ENCODE measurements at regions not wholly inside any gene's neighbourhood (a gene's known extent, or its start where the extent isn't known, plus 50 kb on each side); places are given as distances from the start of the nearest gene placed in this dataset.

DNA sequence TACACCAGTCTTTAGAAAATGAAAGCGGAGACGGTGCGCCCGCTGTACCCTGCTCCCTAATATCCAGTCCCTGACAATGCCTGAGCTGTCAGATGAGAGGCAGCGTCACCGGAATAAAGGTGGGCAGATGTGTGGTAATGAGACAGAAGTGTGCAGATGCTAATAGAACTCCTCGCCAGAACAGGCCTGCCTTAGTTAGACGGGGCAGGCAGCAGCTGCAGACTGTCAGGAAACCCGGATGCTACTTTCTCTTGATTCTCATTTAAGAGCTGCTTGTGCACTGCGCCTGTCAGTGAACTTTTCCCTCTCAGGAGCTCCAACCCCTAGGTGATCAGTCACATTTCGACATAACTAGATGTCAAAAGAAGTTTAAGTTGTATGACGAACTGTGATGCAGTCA is 221.8 kb upstream of the IRX3 start:
- ChIA-PET POLR2A (no interaction called here), CTCF (no interaction called here)
- Histone ChIP-seq H3K4me1 (ENCODE audit: control insufficient read depth, insufficient read depth, low read length) (no peaks in the 10 kb centered on the region), H3K4me3 (ENCODE audit: low read depth in 2 of 2, low read length in 2 of 2) (no peak overlapping the region), H3K27me3 (ENCODE audit: control insufficient read depth, insufficient read depth, low read length) (no peaks in the 10 kb centered on the region), H3K36me3 (ENCODE audit: control insufficient read depth, insufficient read depth, low read length) (no peaks in the 10 kb centered on the region), H3K27ac (ENCODE audit: low read length) (no peak overlapping the region), H3K9me3 (ENCODE audit: control insufficient read depth, insufficient read depth, low read depth, low read length) (no peaks in the 10 kb centered on the region)
- TF ChIP-seq, protein P1, sequence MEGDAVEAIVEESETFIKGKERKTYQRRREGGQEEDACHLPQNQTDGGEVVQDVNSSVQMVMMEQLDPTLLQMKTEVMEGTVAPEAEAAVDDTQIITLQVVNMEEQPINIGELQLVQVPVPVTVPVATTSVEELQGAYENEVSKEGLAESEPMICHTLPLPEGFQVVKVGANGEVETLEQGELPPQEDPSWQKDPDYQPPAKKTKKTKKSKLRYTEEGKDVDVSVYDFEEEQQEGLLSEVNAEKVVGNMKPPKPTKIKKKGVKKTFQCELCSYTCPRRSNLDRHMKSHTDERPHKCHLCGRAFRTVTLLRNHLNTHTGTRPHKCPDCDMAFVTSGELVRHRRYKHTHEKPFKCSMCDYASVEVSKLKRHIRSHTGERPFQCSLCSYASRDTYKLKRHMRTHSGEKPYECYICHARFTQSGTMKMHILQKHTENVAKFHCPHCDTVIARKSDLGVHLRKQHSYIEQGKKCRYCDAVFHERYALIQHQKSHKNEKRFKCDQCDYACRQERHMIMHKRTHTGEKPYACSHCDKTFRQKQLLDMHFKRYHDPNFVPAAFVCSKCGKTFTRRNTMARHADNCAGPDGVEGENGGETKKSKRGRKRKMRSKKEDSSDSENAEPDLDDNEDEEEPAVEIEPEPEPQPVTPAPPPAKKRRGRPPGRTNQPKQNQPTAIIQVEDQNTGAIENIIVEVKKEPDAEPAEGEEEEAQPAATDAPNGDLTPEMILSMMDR (IDR thresholded peaks at IDR 0.05) = no peak
- TF ChIP-seq POLR2AphosphoS5 (IDR thresholded peaks at IDR 0.05; ENCODE audit: low read depth, low read length) = no peak
- TF ChIP-seq, protein P2, sequence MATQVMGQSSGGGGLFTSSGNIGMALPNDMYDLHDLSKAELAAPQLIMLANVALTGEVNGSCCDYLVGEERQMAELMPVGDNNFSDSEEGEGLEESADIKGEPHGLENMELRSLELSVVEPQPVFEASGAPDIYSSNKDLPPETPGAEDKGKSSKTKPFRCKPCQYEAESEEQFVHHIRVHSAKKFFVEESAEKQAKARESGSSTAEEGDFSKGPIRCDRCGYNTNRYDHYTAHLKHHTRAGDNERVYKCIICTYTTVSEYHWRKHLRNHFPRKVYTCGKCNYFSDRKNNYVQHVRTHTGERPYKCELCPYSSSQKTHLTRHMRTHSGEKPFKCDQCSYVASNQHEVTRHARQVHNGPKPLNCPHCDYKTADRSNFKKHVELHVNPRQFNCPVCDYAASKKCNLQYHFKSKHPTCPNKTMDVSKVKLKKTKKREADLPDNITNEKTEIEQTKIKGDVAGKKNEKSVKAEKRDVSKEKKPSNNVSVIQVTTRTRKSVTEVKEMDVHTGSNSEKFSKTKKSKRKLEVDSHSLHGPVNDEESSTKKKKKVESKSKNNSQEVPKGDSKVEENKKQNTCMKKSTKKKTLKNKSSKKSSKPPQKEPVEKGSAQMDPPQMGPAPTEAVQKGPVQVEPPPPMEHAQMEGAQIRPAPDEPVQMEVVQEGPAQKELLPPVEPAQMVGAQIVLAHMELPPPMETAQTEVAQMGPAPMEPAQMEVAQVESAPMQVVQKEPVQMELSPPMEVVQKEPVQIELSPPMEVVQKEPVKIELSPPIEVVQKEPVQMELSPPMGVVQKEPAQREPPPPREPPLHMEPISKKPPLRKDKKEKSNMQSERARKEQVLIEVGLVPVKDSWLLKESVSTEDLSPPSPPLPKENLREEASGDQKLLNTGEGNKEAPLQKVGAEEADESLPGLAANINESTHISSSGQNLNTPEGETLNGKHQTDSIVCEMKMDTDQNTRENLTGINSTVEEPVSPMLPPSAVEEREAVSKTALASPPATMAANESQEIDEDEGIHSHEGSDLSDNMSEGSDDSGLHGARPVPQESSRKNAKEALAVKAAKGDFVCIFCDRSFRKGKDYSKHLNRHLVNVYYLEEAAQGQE (IDR thresholded peaks at IDR 0.05; ENCODE audit: insufficient read depth in 1 of 2, low read depth in 2 of 2, low read length in 1 of 2) = no peak
- intact Hi-C loops (cut with micrococcal nuclease; ENCODE audit: unreplicated experiment) = no loop called here
- ATAC-seq (no peak), DNase-seq (ENCODE audit: low read depth, low spot score) (no peak)
- BruUV-seq (replicated peaks) = no TSS peak
- in situ Hi-C loops (cut with HindIII; ENCODE audit: low pct_unique_long_range_greater_than_20kb, low sequenced_read_pairs) = no loop called here

DNA sequence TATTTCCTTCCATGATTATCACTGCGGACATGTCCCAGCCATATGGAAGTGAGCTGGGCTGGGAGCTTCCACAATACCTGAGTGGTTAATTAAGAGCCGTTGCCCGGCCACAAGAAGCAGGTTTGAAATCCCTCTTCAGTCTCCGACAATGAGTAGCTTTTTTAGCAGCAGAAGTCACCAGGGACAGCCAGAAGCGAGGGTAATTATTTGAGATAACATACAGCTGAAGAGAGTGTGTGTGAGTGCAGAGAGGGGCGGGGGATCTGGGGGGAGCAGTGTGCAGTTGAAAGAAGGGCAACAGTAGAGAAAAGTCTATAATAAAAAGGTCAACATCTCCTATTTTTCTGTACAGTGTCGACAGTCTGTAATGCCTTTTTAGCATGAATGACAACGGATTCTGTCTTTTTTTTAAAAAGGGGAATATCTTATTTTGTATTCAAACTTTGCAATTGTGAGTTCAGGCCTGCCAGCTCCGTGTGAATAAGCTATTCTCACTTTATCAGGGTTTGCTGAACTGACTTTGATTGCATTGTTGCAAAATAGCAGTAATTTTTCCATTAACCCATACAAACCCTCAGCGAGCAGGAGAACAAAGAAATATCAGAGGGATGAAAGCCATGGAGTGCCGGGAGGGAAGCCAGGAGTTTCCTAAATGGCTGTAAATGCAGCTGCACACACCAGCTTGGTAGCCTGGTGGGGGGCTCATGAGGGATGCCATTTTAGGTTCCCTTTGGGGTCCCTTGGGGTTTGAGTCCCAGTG is 220.3 kb upstream of the IRX3 start:
- DNase-seq (ENCODE audit: low read depth, low spot score) = no peak
- ChIA-PET POLR2A (no interaction called here), CTCF (interaction anchor here (0.6 kb wide), 1 partner anchor 299 kb away, joined by 3 read pairs; no protein-coding TSS in a partner anchor)
- ATAC-seq = no peak
- no peak for TF ChIP-seq TCF7L2 (IDR thresholded peaks at IDR 0.05; ENCODE audit: low read depth, low read length)
- TF ChIP-seq, protein P1 (IDR thresholded peaks at IDR 0.05) = no peak
- TF ChIP-seq, protein P2 (IDR thresholded peaks at IDR 0.05; ENCODE audit: insufficient read depth in 1 of 2, low read depth in 2 of 2, low read length in 1 of 2) = no peak
- no peak for TF ChIP-seq POLR2AphosphoS5 (IDR thresholded peaks at IDR 0.05; ENCODE audit: low read depth, low read length)
- TF ChIP-seq SIN3A (IDR thresholded peaks at IDR 0.05; ENCODE audit: borderline replicate concordance, insufficient read depth, low read depth, low read length) = no peak
- Histone ChIP-seq H3K36me3 (ENCODE audit: control insufficient read depth, insufficient read depth, low read length) (no peaks in the 10 kb centered on the region), H3K27me3 (ENCODE audit: control insufficient read depth, insufficient read depth, low read length) (no peaks in the 10 kb centered on the region), H3K4me1 (ENCODE audit: control insufficient read depth, insufficient read depth, low read length) (no peaks in the 10 kb centered on the region), H3K4me3 (ENCODE audit: low read depth in 2 of 2, low read length in 2 of 2) (no peak overlapping the region), H3K9me3 (ENCODE audit: control insufficient read depth, insufficient read depth, low read depth, low read length) (no peaks in the 10 kb centered on the region), H3K27ac (ENCODE audit: low read length) (no peak overlapping the region)
- BruUV-seq (replicated peaks) = no TSS peak
- in situ Hi-C loops (cut with HindIII; ENCODE audit: low pct_unique_long_range_greater_than_20kb, low sequenced_read_pairs) (no loop called here), intact Hi-C loops (cut with micrococcal nuclease; ENCODE audit: unreplicated experiment) (no loop called here)
